Cardiac septum (tissue), 1 donor: ENCODE measurements at regions not wholly inside any gene's neighbourhood (a gene's known extent, or its start where the extent isn't known, plus 50 kb on each side); places are given as distances from the start of the nearest gene placed in this dataset.
"Not testable (repeated sequence)": the region's sequence is repeated elsewhere in the genome, so short reads cannot be mapped to it uniquely, and the experiment has no call there.

Source experiments
- DNase-seq: peaks from one replicate; pipeline ENCODE4 v3.0.0-alpha.2; 2020; ENCODE audit warnings: low spot score
- intact Hi-C: fragments of 100-400 bp; cut with DNase I; formaldehyde crosslinking; loops from one replicate; pipeline ENCODE4 v1.14.0; 2022
- donor health status: DM: no; HTN: no; CAD: no.

GRCh38 chr9:135281791-135282737 lies 194.6 kb downstream of the OLFM1 start:
- intact Hi-C loops = no loop called here
- DNase-seq = no peak

- intact Hi-C loops = no loop called here
- no peak for DNase-seq
Measured at GRCh38 chr9:135282808-135283207, 195.3 kb downstream of the OLFM1 start.

GRCh38 chr9:135283671-135284070 lies 195.9 kb upstream of the PPP1R26 start:
- intact Hi-C loops = no loop called here
- DNase-seq = no peak

GRCh38 chr9:135284386-135285134 lies 195.0 kb upstream of the PPP1R26 start:
- DNase-seq = no peak
- intact Hi-C loops = no loop called here

GRCh38 chr9:135286187-135286925 lies 193.2 kb upstream of the PPP1R26 start:
- DNase-seq, intact Hi-C loops: not testable (repeated sequence)

GRCh38 chr9:135286961-135287360 lies 192.6 kb upstream of the PPP1R26 start:
- DNase-seq = no peak
- intact Hi-C loops = no loop called here

- no peak for DNase-seq
- intact Hi-C loops = no loop called here
Measured at GRCh38 chr9:135287627-135288026, 192.0 kb upstream of the PPP1R26 start.

GRCh38 chr9:135288054-135288453 lies 191.5 kb upstream of the PPP1R26 start:
- DNase-seq = no peak
- intact Hi-C loops = no loop called here

- intact Hi-C loops = no loop called here
- peak; percentile 75 for DNase-seq
Measured at GRCh38 chr9:135289081-135289491, 190.5 kb upstream of the PPP1R26 start.

- intact Hi-C loops = no loop called here
Measured at GRCh38 chr9:135290086-135290485, 189.5 kb upstream of the PPP1R26 start.

GRCh38 chr9:135290566-135290965 lies 189.0 kb upstream of the PPP1R26 start:
- no peak for DNase-seq
- intact Hi-C loops = no loop called here

More at GRCh38 chr9:135290086-135290485, 189.5 kb upstream of the PPP1R26 start:
- peak; percentile 78 for DNase-seq

- peak; percentile 31 for DNase-seq
- intact Hi-C loops = no loop called here
Measured at GRCh38 chr9:135291165-135291564, 188.4 kb upstream of the PPP1R26 start.

- intact Hi-C loops = no loop called here
- peak; percentile 36 for DNase-seq
Measured at GRCh38 chr9:135294836-135295235, 184.7 kb upstream of the PPP1R26 start.

GRCh38 chr9:135295551-135296300 lies 183.9 kb upstream of the PPP1R26 start:
- intact Hi-C loops = no loop called here
- DNase-seq = peak; percentile 26

GRCh38 chr9:135296735-135297455 lies 182.7 kb upstream of the PPP1R26 start:
- peak; percentile 43 for DNase-seq
- intact Hi-C loops = no loop called here

- intact Hi-C loops = no loop called here
- DNase-seq = no peak
Measured at GRCh38 chr9:135297456-135298075, 182.0 kb upstream of the PPP1R26 start.

- DNase-seq = no peak
- intact Hi-C loops = no loop called here
Measured at GRCh38 chr9:135299239-135299590, 180.4 kb upstream of the PPP1R26 start.

GRCh38 chr9:135299651-135300345 lies 179.8 kb upstream of the PPP1R26 start:
- intact Hi-C loops = no loop called here
- DNase-seq = no peak
